Mammary epithelial cell (primary cell): ENCODE measurements at regions not wholly inside any gene's neighbourhood (a gene's known extent, or its start where the extent isn't known, plus 50 kb on each side); places are given as distances from the start of the nearest gene placed in this dataset.

Experiments used
- EZH2 ChIP-seq: IDR thresholded peaks from 2 replicates; pipeline ENCODE4 v1.6.1; 2012; ENCODE audit warnings: low read length, inconsistent platforms, borderline replicate concordance
- TF ChIP-seq, protein P1 (sequence below), 2 donors: IDR thresholded peaks in 1 of 2; conservative IDR thresholded peaks in 1 of 2; 2 replicates each; pipeline ENCODE4 v1.5.1; 2011 to 2012; ENCODE audit warnings: inconsistent platforms in 2 of 2, low read length in 2 of 2, mild to moderate bottlenecking in 2 of 2, control low read depth in 1 of 2, low read depth in 1 of 2; ENCODE audit not compliant: insufficient read depth in 1 of 2; ENCODE audit errors: extremely low read depth in 1 of 2

DNA sequence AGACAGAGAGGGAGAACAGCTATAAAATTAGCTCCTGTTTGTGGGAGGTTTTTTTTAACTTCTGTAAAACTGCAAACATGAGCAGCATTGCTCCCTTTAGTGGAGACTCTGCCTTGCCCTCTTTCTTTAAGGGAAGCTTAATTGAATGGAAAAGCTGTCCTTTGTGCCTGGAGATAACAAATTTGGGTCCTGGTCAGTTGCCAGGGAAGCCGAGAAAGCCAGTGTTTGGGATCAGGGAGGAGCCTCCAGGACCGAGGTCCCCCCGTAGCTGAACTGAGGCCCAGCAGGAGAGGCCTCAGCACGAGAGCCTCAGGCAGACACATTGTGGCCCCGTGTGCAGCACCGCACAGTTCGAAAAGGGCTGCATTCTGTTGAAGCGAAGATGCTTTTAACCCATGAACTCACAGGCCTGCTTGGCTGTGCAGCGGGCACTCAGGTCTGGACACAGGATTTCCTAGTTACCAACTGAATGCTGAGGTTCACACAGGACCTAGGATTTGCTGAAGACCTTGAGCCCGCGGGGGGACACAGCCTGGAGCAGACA is 369.7 kb downstream of the DCDC2C start:
- TF ChIP-seq, protein P1, sequence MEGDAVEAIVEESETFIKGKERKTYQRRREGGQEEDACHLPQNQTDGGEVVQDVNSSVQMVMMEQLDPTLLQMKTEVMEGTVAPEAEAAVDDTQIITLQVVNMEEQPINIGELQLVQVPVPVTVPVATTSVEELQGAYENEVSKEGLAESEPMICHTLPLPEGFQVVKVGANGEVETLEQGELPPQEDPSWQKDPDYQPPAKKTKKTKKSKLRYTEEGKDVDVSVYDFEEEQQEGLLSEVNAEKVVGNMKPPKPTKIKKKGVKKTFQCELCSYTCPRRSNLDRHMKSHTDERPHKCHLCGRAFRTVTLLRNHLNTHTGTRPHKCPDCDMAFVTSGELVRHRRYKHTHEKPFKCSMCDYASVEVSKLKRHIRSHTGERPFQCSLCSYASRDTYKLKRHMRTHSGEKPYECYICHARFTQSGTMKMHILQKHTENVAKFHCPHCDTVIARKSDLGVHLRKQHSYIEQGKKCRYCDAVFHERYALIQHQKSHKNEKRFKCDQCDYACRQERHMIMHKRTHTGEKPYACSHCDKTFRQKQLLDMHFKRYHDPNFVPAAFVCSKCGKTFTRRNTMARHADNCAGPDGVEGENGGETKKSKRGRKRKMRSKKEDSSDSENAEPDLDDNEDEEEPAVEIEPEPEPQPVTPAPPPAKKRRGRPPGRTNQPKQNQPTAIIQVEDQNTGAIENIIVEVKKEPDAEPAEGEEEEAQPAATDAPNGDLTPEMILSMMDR (conservative IDR thresholded peaks at IDR 0.05 in 1 of 2, IDR thresholded peaks at IDR 0.05 in 1 of 2; ENCODE audit: extremely low read depth in 1 of 2, insufficient read depth in 1 of 2, low read depth in 1 of 2, low read length in 2 of 2) = no peak
- TF ChIP-seq EZH2 = no peak
